GM12892 (cell line): ENCODE measurements at regions not wholly inside any gene's neighbourhood (a gene's known extent, or its start where the extent isn't known, plus 50 kb on each side); places are given as distances from the start of the nearest gene placed in this dataset.

Experiments used
- POLR2A ChIP-seq: IDR thresholded peaks from 2 replicates; pipeline ENCODE4 v1.6.1; 2011; ENCODE audit warnings: low read depth, low read length, control low read depth
- POLR2AphosphoS5 ChIP-seq: IDR thresholded peaks from 2 replicates; pipeline ENCODE4 v1.6.1; 2011; ENCODE audit warnings: low read depth, low read length, control low read depth
- TAF1 ChIP-seq: IDR thresholded peaks from 2 replicates; pipeline ENCODE4 v1.6.1; 2011; ENCODE audit warnings: low read depth, mild to moderate bottlenecking, control low read depth, low read length, borderline replicate concordance

- TF ChIP-seq POLR2A (no peak), TAF1 (no peak), POLR2AphosphoS5 (no peak)
Observed at GRCh38 chr2:145524303-145524702, 1004.4 kb upstream of the ZEB2 start.
